ENCODE measurements at regions not wholly inside any gene's neighbourhood (a gene's known extent, or its start where the extent isn't known, plus 50 kb on each side); places are given as distances from the start of the nearest gene placed in this dataset.

GRCh38 chr4:138311771-138312535 lies 69.8 kb upstream of the SLC7A11 start:
- TF ChIP-seq POLR2A (IDR thresholded peaks at IDR 0.05; ENCODE audit: low read length) (no peak), GATA1 (IDR thresholded peaks at IDR 0.05; ENCODE audit: low read depth, low read length) (no peak)
